GM19455 (cell line): ENCODE measurements at regions not wholly inside any gene's neighbourhood (a gene's known extent, or its start where the extent isn't known, plus 50 kb on each side); places are given as distances from the start of the nearest gene placed in this dataset.

Experiments
- ATAC-seq: cut with Tn5 transposase; IDR thresholded peaks from one replicate; pipeline ENCODE4 v1.9.1; 2021; ENCODE audit not compliant: unreplicated experiment

DNA sequence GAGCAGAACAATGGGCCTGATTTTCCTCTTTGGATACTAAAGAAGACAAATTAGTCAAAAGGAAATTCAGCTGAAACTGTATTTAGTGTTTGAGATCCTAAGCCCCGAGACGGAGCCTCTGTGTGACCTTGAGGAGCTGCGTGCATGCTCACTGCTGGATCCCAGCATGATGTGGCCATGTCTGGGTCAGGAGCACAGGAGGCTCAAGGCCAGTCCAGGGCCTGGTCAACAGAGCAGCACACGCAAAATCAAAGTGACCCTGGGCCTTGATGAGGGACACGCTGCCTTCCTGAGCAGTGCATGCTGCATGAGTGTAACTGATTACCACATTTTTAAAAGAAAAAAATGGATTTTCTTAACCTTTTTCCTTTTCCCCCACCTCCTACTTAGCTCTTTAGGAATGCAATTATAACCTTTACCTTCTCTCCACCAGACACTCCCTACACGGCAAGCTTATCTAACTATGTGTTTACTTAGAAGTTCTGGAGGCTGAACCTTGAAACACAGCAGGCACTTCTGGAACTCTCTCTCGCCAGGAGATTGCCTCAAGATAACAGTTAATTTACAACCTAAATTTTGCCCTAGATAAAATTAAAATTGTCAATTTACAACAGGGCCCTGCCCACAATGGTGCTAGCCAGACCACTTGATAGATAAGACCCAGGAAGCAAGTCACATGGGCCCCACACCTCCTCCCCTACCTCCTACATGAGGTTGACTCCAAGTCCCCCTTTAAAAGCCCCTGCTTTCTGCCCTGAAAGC, 144.6 kb downstream of the LRIG2 start:
- no peak for ATAC-seq

DNA sequence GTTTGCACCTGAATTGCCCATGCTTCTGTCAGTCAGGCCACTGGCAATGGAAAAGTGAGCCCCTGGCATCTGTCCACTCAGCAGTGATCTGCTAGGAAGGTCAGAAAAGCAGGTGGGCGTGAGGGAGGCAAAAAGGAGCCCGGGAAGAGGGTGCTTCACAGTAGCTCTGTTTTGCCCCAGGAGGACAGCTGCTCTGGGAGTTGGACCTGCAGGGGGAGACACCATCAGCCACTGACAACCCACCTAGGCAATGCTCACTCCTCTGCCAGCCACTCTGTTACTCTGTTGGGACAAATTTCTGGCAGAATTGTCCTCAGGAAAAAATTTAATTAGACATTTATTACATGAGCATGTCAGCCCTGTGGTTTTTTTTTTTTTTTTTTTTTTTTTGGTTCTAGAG, 146.4 kb downstream of the LRIG2 start:
- ATAC-seq: no peak

DNA sequence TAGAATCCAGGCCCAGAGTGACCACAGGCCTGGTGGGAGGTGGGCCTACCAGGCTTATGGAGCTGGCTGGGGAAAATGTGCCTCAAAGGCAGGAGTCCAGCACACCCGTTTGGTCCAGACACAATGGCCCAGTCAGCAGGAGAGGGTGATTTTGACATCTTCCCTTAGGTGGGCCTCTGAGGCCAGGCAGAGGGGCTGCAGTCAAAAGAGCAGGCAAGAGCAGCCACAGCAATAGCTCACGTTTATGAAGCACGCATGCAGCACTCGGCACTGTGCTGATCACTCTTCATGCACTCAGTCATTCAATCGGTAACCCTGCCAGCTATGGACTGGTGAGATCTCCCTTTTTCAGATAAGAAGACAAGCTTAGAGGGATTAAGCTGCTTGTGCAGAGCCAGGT, 146.8 kb downstream of the LRIG2 start:
- ATAC-seq: no peak

DNA sequence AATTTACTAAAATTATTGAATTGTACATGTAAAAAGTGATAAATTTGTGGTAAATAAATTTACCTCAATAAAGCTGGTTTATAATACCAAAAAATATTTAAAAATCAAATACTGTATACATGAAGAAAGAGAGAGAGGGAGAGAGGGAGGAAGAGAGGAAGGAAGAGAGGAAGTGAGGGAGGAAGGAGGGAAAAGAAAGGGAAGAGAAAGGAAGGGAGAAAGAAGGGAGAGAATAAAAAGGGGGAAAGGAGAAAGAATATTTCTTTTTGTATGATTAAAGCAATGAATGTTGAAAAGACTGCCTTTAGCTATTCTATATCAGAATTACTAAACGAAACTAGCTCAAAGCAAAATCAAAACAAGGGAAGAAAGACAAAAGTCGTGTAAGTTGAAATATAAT, 150.0 kb downstream of the LRIG2 start:
- no peak for ATAC-seq

DNA sequence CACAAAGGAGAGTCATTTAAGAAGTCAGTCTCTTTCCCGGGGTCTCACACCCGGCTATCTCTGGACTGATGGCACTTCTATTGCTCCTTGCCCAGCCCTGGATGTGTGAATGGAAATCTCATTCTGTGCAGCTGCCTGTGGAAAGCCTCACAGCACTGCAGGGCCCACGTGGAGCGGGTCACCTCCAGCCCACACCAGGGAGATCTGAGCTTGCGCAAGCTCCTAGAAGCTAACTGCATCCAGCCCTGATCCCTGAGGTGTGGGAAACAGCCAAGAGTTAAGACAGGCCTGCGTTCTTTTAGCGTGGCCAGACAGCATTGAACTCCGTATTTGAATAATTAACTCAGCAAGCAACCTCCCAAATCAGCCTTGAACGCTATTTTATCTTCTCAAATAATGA, 150.5 kb downstream of the LRIG2 start:
- ATAC-seq: no peak

DNA sequence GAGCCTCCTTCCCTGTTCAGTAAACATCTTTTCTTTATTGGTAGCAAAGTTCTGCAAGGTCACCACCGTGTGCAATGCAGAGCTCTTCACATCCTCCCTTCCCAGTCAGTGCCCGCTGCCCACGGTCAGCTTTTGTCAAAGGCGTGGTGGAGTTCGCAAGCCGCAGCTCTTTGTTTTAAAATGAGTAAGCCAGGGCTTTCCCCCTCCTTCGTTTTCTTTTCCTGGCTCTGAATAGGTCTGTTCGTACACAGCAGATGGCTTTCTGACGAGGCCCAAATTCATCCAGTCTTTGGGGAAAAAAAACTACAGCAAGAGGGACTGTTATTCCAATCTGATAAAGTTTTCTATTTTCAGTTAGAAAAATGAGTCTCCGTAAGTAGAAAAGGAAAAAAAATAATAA, 153.2 kb downstream of the LRIG2 start:
- ATAC-seq: peak; percentile 50

DNA sequence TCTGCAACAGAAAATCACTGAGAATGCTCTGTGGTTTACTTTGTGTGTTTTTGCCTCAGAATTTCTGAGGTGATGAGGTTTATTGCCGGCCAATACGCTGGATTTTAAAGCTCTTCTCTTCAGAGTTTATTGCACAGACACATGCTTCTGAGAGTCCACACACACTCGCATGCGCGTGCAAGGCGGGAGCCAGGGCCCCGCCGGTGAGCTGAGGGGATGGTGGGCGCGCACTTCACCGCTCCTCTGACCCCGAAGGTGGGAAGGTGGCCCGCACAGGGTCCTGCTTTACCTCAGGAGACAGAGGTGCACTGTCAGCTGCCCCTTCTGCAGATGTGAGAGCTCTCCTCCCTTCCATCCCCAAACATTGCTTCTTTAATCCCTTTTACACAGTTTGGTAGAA, 158.4 kb upstream of the MAGI3 start:
- ATAC-seq: no peak

DNA sequence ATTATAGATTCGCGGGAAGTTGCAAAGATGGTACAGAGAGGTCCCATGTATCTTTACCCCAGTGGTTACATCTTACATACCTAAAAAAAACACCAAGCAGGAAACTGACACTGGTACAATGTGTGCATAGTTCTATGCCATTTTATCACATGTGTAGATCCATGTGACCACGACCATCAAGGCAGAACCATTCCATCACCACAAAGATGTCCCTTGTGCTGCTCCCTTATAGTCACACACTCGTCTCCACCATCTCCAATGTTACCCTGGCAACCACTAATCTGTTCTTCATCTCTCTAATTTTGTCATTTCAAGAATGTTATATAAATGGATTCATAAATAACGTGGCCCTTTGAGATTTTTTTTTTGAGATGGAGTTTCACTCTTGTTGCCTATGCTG, 156.9 kb upstream of the MAGI3 start:
- ATAC-seq: no peak

DNA sequence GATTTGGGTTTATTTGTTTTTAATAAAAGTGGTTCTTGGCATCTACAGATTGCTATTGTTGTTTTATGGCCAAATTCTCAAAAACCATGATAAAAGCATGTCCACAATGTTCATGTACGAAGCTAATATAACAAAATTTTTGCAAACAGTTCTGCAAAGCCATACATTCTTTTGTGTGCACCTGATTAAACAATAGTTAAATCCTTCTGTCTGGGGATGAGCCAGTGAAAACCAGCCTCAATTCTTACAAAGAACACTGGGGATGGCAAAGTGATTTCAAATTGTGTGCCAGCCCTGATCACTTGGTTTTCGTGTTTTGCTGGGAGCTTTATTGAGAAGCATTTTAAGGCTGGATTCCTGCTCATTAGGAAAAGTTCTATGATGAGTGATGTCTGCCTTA, 149.1 kb upstream of the MAGI3 start:
- no peak for ATAC-seq

DNA sequence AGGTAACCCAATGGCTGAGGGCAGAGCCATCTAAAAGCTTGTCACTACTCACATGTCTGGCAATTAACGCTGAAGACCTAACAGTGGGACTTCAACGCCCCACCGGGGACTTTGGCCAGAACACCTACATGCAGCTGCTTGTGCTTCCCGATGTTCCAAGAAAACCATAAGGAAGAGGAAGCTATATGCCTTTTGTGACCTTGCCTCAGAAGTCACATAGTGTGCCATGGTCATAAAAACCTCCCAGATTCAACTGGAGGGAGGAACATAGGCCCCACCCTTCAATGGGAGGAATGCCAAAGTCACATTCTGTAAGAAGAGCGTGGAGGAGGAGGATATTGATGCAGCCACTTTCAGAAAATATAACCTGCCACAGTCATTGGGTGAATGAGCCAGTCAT, 147.8 kb upstream of the MAGI3 start:
- no peak for ATAC-seq

DNA sequence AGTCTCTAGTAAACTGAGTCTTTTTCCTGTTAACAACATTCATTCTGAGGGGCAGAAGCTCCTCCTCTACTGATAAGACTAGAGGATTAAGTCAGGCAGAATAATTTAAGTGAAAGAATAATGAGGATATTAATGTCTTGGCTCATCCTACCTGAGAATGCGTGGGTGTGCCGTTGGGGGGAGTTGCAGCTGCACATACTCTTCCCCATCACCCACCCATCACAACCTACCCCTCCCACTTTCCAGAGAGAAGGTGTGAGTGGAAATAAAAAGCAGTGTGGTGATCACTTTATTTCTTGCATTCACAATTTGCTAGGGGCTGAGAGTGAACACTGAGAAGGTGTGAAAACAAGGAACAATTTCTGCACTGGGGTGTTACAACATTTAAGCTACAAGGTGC, 146.8 kb upstream of the MAGI3 start:
- ATAC-seq: no peak

DNA sequence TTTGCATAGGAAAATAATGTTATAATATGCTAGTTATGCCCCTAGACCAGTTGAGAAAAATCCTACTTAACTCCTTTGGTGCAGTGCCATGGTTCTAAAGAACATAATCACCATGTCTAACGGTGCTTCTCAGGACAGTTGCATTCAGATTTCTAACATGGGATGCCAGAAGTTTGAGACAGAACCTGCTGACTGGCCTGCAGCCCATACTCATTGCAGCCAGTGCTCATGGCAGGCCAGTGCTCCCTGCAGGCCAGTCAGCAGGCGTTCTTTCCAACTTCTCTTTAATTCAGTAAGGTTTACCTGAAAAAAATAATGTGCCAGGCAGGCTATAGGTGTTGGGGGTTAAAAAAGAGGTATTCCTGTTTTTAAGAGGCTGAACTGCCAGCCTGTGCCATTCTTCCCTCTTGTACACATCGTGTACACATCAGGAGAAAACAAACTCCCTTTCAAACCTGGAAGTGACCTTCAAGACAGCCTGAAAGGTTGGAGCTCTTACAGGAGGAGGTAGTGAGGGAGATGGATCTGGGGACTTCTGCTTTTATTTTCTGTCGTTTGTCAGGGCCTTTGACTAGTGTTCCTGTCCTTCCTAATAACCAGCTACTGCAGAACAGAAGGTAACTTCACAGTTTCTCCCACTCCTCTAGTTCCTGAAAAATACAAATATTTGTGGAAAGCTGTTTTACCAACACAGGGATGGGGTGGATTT, 146.0 kb upstream of the MAGI3 start:
- ATAC-seq: no peak

DNA sequence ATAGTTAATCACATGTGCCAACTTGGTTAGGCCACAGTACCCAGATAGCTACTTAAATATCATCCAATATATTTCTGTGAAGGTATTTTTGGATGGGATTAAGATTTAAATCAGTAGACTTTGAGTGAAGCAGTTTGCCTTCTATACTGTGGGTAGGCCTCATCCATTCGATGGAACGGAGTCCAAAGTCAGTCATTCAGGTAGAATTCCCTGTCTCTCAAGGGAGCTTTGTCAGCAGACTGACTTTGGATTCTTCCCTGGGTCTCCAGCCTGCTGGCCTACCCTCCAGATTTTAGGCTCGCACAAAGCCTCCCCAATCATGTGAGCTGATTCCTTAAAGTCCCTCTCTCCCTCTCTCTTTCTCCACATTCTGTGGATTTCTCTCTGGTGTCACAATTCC, 145.1 kb upstream of the MAGI3 start:
- ATAC-seq: no peak

DNA sequence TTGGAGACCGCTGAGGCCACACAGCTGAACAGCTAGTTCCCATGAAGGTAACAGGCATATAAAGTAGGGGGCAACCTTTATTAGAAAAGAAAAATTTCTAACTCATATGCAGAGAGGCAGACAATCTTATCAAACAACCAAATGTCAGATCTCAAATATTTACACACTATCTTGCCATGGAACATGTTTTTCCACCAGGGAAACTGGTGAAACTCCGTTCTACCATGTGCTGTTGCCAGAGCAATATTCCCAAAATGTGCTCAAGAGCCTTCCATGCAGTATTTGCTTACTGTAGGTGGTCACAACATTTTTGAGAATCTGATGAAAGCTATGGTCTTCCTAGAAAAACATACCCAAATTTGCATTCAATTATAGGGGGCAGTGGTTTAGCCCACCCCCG, 143.4 kb upstream of the MAGI3 start:
- no peak for ATAC-seq

DNA sequence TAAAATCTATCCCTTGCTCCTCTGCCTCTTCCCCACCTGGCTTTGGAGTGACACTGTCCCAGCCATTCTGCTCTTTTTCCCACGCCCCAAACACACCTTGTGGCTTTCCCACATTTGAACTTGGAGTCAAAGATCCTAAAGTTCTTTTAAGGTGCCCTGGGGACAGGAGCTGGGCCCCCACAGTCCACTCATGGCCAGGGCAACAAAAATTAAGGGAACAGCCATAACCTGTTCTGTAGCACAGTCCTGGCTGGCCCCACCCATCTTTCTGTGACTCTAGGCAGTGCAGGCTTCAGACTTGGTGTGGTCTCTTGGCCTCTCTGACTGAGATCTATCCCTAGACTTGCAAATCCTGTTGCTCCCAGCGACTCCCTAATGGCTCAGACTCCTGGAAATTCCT, 143.0 kb upstream of the MAGI3 start:
- ATAC-seq: no peak

DNA sequence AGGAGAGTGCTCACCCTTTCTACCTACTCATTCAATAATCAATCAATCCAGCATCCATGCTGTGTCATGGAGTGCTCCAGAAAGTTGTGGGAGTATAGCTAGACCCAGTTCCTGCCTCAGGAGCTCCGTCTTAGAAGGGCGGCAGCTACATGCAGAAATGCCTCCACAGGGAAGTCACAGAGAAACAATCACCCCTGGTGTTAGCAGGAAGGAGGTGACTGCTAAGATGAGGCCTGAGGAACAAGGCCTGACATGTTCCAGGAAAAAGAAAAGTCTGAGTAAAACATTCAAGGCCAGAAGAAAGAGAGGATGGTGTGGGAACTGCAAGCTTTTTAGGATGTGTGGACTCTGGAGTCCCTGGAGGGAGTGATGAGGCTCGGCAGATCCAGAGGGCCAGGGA, 142.5 kb upstream of the MAGI3 start:
- ATAC-seq: no peak

DNA sequence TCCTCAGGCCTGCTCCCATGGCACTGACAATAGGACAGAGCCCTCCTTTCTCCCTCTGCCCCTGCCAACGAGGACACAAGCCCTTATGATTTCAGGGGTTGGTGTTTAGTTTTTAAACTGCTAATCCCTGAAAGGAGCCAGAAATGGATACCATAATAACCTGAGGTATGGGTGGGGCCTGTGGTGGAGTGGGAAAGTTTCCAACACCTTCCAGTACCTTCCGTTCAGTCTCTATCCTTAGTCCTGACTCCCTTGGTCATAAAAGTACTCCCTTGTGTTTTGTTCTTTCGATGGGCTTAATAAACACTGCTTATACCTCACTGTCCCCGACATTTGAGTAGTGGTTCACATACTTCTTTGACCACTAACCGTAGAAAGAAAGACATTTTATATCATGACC, 141.8 kb upstream of the MAGI3 start:
- ATAC-seq: no peak

DNA sequence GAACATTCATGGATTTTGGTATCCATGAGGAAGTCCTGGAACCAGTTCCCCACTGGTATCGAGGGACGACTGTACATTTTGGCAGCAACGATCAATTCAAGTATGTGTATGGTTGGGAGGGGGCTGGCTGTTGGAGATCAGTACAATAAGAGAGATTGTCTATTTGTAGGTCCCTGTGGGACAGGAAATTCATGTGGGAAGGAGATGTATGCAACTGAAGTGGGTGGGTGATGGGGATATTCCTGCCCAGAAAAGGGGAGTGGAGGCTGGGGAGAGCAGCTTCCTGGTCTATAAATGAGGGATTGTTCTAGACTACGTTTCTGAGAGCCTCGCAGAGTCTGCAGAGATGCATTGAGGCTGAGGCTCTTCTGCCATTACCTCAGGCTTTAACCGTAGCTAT, 140.2 kb upstream of the MAGI3 start:
- no peak for ATAC-seq

DNA sequence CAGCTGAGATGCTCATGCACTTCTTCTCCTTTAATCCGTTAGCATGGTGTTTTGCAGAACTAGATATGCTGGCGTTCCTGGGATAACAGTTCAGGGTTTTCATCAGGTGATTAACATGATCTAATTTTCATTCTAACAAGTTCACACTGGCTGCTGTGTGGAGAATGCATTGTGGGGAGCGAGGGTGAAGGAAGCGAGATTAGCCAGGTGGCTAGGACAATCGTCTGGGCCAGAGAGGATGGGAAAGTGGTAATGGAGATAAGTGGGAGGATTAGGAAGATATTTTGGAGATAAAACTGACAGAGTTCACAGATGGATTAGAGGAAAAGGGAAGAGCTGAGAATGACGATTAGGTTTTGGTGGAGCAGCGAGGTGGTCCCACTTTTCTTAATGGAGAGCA, 138.1 kb upstream of the MAGI3 start:
- ATAC-seq: no peak

DNA sequence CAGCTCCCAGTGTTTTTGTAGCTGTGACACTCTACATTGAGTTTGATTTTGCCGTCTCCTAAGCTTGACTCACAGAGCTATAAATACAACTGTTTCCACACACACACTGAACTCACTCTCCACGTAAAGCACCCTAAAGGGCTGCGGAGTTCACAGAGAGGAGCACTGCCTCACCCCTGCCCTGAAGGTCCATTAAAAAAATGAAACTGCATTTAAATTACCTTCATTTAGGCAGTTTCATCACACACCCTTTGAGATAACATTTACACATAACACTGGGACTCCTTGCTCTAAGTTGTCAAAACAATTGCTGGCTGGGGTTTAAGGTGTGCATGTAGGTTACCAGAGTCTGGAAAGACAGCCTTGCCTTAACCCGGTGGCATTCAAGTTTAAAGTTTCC, 137.1 kb upstream of the MAGI3 start:
- no peak for ATAC-seq

DNA sequence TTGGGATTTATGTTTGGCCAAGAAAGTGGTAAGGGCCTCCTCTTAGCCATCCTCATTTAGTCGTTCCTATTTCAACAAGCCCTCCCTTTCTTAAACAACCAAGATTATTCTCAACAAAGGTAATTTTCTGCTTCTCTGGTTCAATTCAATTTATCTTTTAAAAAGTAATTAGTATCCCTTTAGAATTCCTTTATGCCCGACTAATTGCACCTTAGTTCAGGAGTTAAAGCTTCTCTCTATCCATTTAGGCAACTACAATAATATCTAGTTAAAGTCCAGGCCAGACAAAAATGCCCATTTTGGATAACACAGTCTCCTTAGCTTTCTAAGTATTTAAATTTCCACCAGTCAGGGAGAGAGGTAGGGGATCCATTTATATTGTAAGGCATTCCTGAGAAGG, 136.7 kb upstream of the MAGI3 start:
- ATAC-seq: no peak

DNA sequence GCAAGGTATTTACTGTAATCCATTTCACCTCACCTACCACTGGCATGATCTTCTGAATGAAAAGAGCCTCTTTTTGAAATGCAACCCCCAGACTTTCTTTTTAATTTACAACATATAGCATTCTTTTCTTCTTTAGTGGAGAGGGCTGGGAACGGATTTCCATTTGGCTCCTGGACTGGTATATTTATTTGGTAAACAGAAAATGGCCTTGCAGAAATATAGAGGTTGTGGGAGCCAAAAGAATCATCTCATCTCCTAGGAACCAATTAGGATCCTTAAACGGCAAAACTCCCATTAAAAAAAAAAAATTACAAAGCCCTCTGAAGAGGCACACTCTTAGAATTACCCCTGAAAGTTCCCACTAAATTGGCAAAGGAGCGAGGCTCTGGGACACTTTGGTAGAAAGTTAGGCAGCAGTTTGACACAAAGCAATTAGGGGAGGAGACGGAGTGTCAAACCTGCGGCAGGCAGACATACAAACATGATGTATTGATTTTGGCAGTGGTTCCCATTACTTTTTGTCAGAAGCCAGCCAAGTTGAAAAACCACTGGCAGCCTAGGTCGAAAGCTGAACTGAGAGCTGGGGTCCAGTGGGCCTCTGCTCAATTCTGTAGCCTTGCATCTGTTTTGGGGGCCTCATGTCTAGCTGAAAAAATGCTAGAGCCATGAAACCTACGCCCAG, 135.1 kb upstream of the MAGI3 start:
- no peak for ATAC-seq
